ENCODE measurements at regions not wholly inside any gene's neighbourhood (a gene's known extent, or its start where the extent isn't known, plus 50 kb on each side); places are given as distances from the start of the nearest gene placed in this dataset.

DNA sequence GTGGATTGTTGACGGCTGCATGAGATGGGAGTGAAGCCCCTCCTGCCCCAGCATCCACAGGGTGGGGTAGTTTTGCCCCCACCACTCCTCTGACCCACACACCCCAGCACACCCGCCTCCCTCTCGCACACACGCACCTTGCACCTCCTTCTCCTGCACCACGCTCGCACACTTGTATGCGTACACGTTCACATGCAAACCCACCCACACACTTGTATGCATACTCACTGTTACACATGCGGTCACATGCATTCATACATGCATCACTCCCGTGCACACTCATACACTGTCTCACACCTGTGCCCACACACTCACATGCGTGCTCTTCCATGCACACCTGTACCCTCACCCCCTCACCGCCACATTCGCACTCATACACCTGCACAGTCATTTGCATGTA is 70.5 kb upstream of the CIBAR2 start:
- TF ChIP-seq, protein P1, sequence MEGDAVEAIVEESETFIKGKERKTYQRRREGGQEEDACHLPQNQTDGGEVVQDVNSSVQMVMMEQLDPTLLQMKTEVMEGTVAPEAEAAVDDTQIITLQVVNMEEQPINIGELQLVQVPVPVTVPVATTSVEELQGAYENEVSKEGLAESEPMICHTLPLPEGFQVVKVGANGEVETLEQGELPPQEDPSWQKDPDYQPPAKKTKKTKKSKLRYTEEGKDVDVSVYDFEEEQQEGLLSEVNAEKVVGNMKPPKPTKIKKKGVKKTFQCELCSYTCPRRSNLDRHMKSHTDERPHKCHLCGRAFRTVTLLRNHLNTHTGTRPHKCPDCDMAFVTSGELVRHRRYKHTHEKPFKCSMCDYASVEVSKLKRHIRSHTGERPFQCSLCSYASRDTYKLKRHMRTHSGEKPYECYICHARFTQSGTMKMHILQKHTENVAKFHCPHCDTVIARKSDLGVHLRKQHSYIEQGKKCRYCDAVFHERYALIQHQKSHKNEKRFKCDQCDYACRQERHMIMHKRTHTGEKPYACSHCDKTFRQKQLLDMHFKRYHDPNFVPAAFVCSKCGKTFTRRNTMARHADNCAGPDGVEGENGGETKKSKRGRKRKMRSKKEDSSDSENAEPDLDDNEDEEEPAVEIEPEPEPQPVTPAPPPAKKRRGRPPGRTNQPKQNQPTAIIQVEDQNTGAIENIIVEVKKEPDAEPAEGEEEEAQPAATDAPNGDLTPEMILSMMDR (IDR thresholded peaks at IDR 0.05): no peak
- TF ChIP-seq POLR2A (IDR thresholded peaks at IDR 0.05): no peak

All from heart left ventricle (tissue), 13 donors.